K562 (cell line): ENCODE measurements at regions not wholly inside any gene's neighbourhood (a gene's known extent, or its start where the extent isn't known, plus 50 kb on each side); places are given as distances from the start of the nearest gene placed in this dataset.

Experiments used
- ATAC-seq: fragments of 200-7000 bp; cut with Tn5 transposase; 3 replicates; pipeline ENCODE4 v1.9.1; 2020; ENCODE audit warnings: moderate library complexity
- BruUV-seq: library from RNA; stranded (reverse); fragments of 400-500 nt; replicated peaks from 2 replicates; lab custom pipeline; 2021; lab: Mats Ljungman, UMichigan
- CTCF ChIA-PET: fragments of 300-600 bp; formaldehyde crosslinking; extraction: SDS; loops from one replicate; lab custom pipeline; 2021; ENCODE audit warnings: low intra/inter-chr PET ratio; lab: Yijun Ruan, JAX
- POLR2A ChIA-PET: fragments of 300-600, 350-650 bp; sonication (Branson Sonifier 250); formaldehyde crosslinking; extraction: SDS; loops from one replicate; lab custom pipeline; 2021; ENCODE audit warnings: antibody characterized with exemption, inconsistent platforms; lab: Yijun Ruan, JAX
- DNase-seq, 4 experiments: peaks; one replicate each; pipeline versions ENCODE4 v3.0.0 to v3.0.0-alpha.2; 2011 to 2018; ENCODE audit warnings: low spot score in 3 of 4, mixed read lengths in 3 of 4; ENCODE audit errors: extremely low read depth in 1 of 4
- FAIRE-seq: peaks from 2 replicates; lab custom pipeline; 2011; peaks lifted over from hg19 to GRCh38; lab: Jason Lieb, UNC
- H2AFZ ChIP-seq: 2 replicates; pipeline ENCODE4 v1.6.0; 2011; ENCODE audit warnings: low read depth, low read length, control low read depth, inconsistent platforms
- H3K27ac ChIP-seq: fragments of 200-600 bp; 3 replicates; pipeline ENCODE4 v1.8.0; 2011; ENCODE audit warnings: low read depth, mild to moderate bottlenecking, control low read depth, inconsistent platforms, low read length, moderate library complexity, mixed read lengths; ENCODE audit errors: extremely low read depth
- H3K27me3 ChIP-seq, 2 experiments: fragments of 300-600 bp in 1 of 2; 2 replicates in 1 of 2; 3 replicates in 1 of 2; pipeline versions ENCODE4 v1.6.0 to v1.8.0; 2011; ENCODE audit warnings: inconsistent platforms in 2 of 2, low read length in 2 of 2, mild to moderate bottlenecking in 1 of 2, mixed read lengths in 1 of 2, moderate library complexity in 1 of 2; ENCODE audit not compliant: control insufficient read depth in 2 of 2, insufficient read depth in 2 of 2
- H3K36me3 ChIP-seq: fragments of 300-600 bp; 3 replicates; pipeline ENCODE4 v1.8.0; 2011; ENCODE audit warnings: mild to moderate bottlenecking, low read length, inconsistent platforms; ENCODE audit not compliant: control insufficient read depth, insufficient read depth
- H3K4me1 ChIP-seq, 2 experiments: fragments of 200-600 bp in 1 of 2; replicated peaks in 1 of 2; 2 replicates in 1 of 2; 3 replicates in 1 of 2; pipeline versions ENCODE4 v1.5.1 to v1.8.0; 2011; ENCODE audit warnings: inconsistent platforms in 2 of 2, low read length in 2 of 2, mild to moderate bottlenecking in 1 of 2, mixed read lengths in 1 of 2, moderate library complexity in 1 of 2; ENCODE audit not compliant: control insufficient read depth in 2 of 2, insufficient read depth in 2 of 2
- H3K4me2 ChIP-seq: 2 replicates; pipeline ENCODE4 v1.6.1; 2011; ENCODE audit warnings: low read length, control low read depth, inconsistent platforms, mixed read lengths; ENCODE audit not compliant: insufficient read depth
- H3K4me3 ChIP-seq: fragments of 200-600 bp; sonication (generic), shearing (Covaris generic); 2 replicates; pipeline ENCODE4 v1.5.1; 2016; ENCODE audit warnings: control low read depth, inconsistent platforms
- H3K79me2 ChIP-seq: fragments of 200-600 bp; 3 replicates; pipeline ENCODE4 v1.8.0; 2011; ENCODE audit warnings: low read length, inconsistent platforms; ENCODE audit not compliant: control insufficient read depth, insufficient read depth
- H3K9ac ChIP-seq, 2 experiments: 2 replicates each; pipeline versions ENCODE4 v1.6.0 to v1.6.1; 2011; ENCODE audit warnings: low read depth in 2 of 2, low read length in 2 of 2, control low read depth in 1 of 2, inconsistent platforms in 1 of 2, mild to moderate bottlenecking in 1 of 2, mixed read lengths in 1 of 2; ENCODE audit not compliant: insufficient read depth in 1 of 2
- H3K9me1 ChIP-seq: one replicate; pipeline ENCODE4 v1.6.0; 2011; ENCODE audit warnings: inconsistent platforms, mild to moderate bottlenecking, low read length, moderate library complexity; ENCODE audit not compliant: control insufficient read depth, insufficient read depth
- H3K9me3 ChIP-seq: replicated peaks from 2 replicates; pipeline ENCODE4 v1.5.1; 2011; ENCODE audit warnings: low read depth, low read length, inconsistent platforms; ENCODE audit not compliant: control insufficient read depth, insufficient read depth
- H4K20me1 ChIP-seq: replicated peaks from 2 replicates; pipeline ENCODE4 v1.6.1; 2011; ENCODE audit warnings: low read length, inconsistent platforms, mixed read lengths; ENCODE audit not compliant: control insufficient read depth, insufficient read depth
- BRD9 ChIP-seq: fragments of 450-650 bp; IDR thresholded peaks from 2 replicates; pipeline ENCODE4 v1.6.1; 2018; ENCODE audit warnings: low read depth; ENCODE audit not compliant: partially characterized antibody
- ELF2 ChIP-seq: fragments of 250-450 bp; sonication (Bioruptor Pico); IDR thresholded peaks from 2 replicates; pipeline ENCODE4 v1.5.0; 2021; ENCODE audit warnings: mild to moderate bottlenecking
- KDM4B ChIP-seq, 2 experiments: fragments of 450-650 bp in 1 of 2; sonication (generic) in 1 of 2; IDR thresholded peaks; 2 replicates each; pipeline ENCODE4 v1.6.1; 2016 to 2017; ENCODE audit warnings: borderline replicate concordance in 2 of 2, antibody characterized with exemption in 1 of 2, low read depth in 1 of 2, mild to moderate bottlenecking in 1 of 2
- KHSRP ChIP-seq: fragments of 450-650 bp; IDR thresholded peaks from 2 replicates; pipeline ENCODE4 v1.6.1; 2017
- MBD1 ChIP-seq: fragments of 250-450 bp; sonication (Bioruptor Pico); IDR thresholded peaks from 2 replicates; pipeline ENCODE4 v1.8.0; 2022; ENCODE audit warnings: inconsistent platforms
- MED1 ChIP-seq: sonication (generic); formaldehyde crosslinking; IDR thresholded peaks from 2 replicates; pipeline ENCODE4 v1.8.1; 2023; ENCODE audit warnings: missing genetic modification reagents, borderline replicate concordance
- MITF ChIP-seq: IDR thresholded peaks from 2 replicates; pipeline ENCODE4 v1.6.1; 2014; ENCODE audit warnings: antibody characterized with exemption
- NCOA1 ChIP-seq: fragments of 450-650 bp; IDR thresholded peaks from 2 replicates; pipeline ENCODE4 v1.6.1; 2016; ENCODE audit warnings: low read depth
- NFE2L1 ChIP-seq: fragments of 450-650 bp; IDR thresholded peaks from 2 replicates; pipeline ENCODE4 v1.6.1; 2016; ENCODE audit warnings: missing genetic modification characterization, low read depth, mild to moderate bottlenecking, missing compliant biosample characterization, moderate library complexity, borderline replicate concordance
- POLR2AphosphoS5 ChIP-seq: IDR thresholded peaks from 2 replicates; pipeline ENCODE4 v1.6.1; 2011; ENCODE audit warnings: mild to moderate bottlenecking, low read depth, low read length, moderate library complexity; ENCODE audit not compliant: control insufficient read depth, insufficient read depth
- POU5F1 ChIP-seq: fragments of 150-350 bp; IDR thresholded peaks from 2 replicates; pipeline ENCODE4 v1.6.1; 2014; ENCODE audit warnings: borderline replicate concordance, low read length, low read depth, mild to moderate bottlenecking; ENCODE audit not compliant: partially characterized antibody
- RUNX1 ChIP-seq: sonication (generic); IDR thresholded peaks from 2 replicates; pipeline ENCODE4 v1.6.1; 2016; ENCODE audit warnings: antibody characterized with exemption, low read depth
- SMAD4 ChIP-seq: fragments of 250-450 bp; sonication (Bioruptor Pico); conservative IDR thresholded peaks from 2 replicates; pipeline ENCODE4 v1.8.0; 2021; ENCODE audit warnings: inconsistent platforms, mild to moderate bottlenecking, moderate library complexity
- ZBED1 ChIP-seq: IDR thresholded peaks from 2 replicates; pipeline ENCODE4 v1.6.1; 2014
- ZNF316 ChIP-seq: fragments of 450-650 bp; IDR thresholded peaks from 2 replicates; pipeline ENCODE4 v1.6.1; 2016
- ZNF408 ChIP-seq: fragments of 250-450 bp; sonication (Bioruptor Pico); IDR thresholded peaks from 2 replicates; pipeline ENCODE4 v1.4.0; 2020; ENCODE audit warnings: low read depth, mild to moderate bottlenecking, moderate library complexity
- ZNF764 ChIP-seq: fragments of 250-450 bp; sonication (Bioruptor Pico); IDR thresholded peaks from 2 replicates; pipeline ENCODE4 v1.4.0; 2020; ENCODE audit warnings: low read depth, mild to moderate bottlenecking, moderate library complexity
- WGBS: fragments of 100-300 bp; shearing (Covaris generic); methylation state at CpG from one replicate; pipeline ENCODE4 v1.1.6; 2016; ENCODE audit warnings: low coverage, mixed read lengths; ENCODE audit not compliant: insufficient coverage; ENCODE audit errors: missing lambda C conversion rate; 5-methylcytosine and 5-hydroxymethylcytosine counted together
- in situ Hi-C: fragments of 300-500 bp; cut with MboI; formaldehyde crosslinking; loops from 4 replicates; pipeline ENCODE4 v1.15.0; 2018; ENCODE audit warnings: inconsistent platforms, mixed read lengths
- intact Hi-C: fragments of 100-400 bp; cut with micrococcal nuclease; formaldehyde crosslinking; loops from 2 replicates; pipeline ENCODE4 v1.14.2; 2022

GRCh38 chr11:69893631-69894030 lies 74.4 kb upstream of the FGF3 start:
- ATAC-seq (no peak), FAIRE-seq (no peak), DNase-seq (no peak)
- H3K4me2 ChIP-seq: no peak overlapping the region
- 0% methylated on average over 8 of the region's 10 CpGs for WGBS
- no peaks in the 10 kb centered on the region for H3K79me2 ChIP-seq
- H3K4me3 ChIP-seq: no peak overlapping the region
- CTCF ChIA-PET: no interaction called here
- POLR2A ChIA-PET: interaction anchor here (0.8 to 1.5 kb wide), 5 partner anchors 9 to 31 kb away, joined by 3 to 4 read pairs (median 3); no protein-coding TSS in a partner anchor
- TF ChIP-seq BRD9: no peak
- TF ChIP-seq MED1 (CRISPR knock-in tag): no peak
- no peak for TF ChIP-seq ZNF316
- TF ChIP-seq POLR2AphosphoS5: no peak
- TF ChIP-seq ZNF408: no peak
- TF ChIP-seq ZBED1: no peak
- TF ChIP-seq SMAD4 (CRISPR knock-in tag): no peak
- TF ChIP-seq NCOA1: no peak
- no peak for TF ChIP-seq ZNF764
- TF ChIP-seq KHSRP: no peak
- TF ChIP-seq POU5F1: no peak
- no peak for TF ChIP-seq MBD1 (CRISPR knock-in tag)
- TF ChIP-seq NFE2L1: no peak
- no peak for TF ChIP-seq KDM4B (IDR thresholded peaks at IDR 0.05; ENCODE audit: borderline replicate concordance in 2 of 2, low read depth in 1 of 2)
- TF ChIP-seq MITF: no peak
- no peak for TF ChIP-seq ELF2 (CRISPR knock-in tag)
- no peak for TF ChIP-seq RUNX1
- no peaks in the 10 kb centered on the region for H3K9me3 ChIP-seq
- BruUV-seq: no TSS peak
- H2AFZ ChIP-seq: no peak overlapping the region
- intact Hi-C loops: no loop called here
- H4K20me1 ChIP-seq: peaks cover 15% of the 10 kb centered on the region
- peaks cover 0 to 11% of the 10 kb centered on the region in 2 experiments; a peak in 1 of 5 replicates for H3K4me1 ChIP-seq
- no peaks in the 10 kb centered on the region for H3K9me1 ChIP-seq
- in situ Hi-C loops: no loop called here
- H3K9ac ChIP-seq: no peak overlapping the region
- H3K36me3 ChIP-seq: no peaks in the 10 kb centered on the region
- H3K27ac ChIP-seq: no peak overlapping the region
- H3K27me3 ChIP-seq: peaks cover 32 to 66% of the 10 kb centered on the region in 2 experiments; a peak in 3 of 5 replicates
